SK-N-SH treated with all-trans-retinoic acid at 6 μM for 48 hours (cell line): ENCODE measurements at regions not wholly inside any gene's neighbourhood (a gene's known extent, or its start where the extent isn't known, plus 50 kb on each side); places are given as distances from the start of the nearest gene placed in this dataset.

ENCODE experiments used
- ATAC-seq: fragments of 200-7000 bp; cut with Tn5 transposase; 3 replicates; pipeline ENCODE4 v1.9.1; 2020; ENCODE audit warnings: mild to moderate bottlenecking, moderate library complexity
- ARNTL ChIP-seq: fragments of 450-650 bp; formaldehyde crosslinking; IDR thresholded peaks from 2 replicates; pipeline ENCODE4 v1.5.0; 2020; ENCODE audit warnings: low read depth, mild to moderate bottlenecking, moderate library complexity, borderline replicate concordance
- BACH2 ChIP-seq: fragments of 250-450 bp; sonication (Bioruptor Pico); IDR thresholded peaks from 2 replicates; pipeline ENCODE4 v1.9.0; 2021; ENCODE audit warnings: mild to moderate bottlenecking, borderline replicate concordance
- CREB5 ChIP-seq: fragments of 250-450 bp; sonication (Bioruptor Pico); IDR thresholded peaks from 2 replicates; pipeline ENCODE4 v1.5.1; 2020; ENCODE audit warnings: low read depth, mild to moderate bottlenecking, moderate library complexity
- CSDC2 ChIP-seq: fragments of 250-450 bp; sonication (Bioruptor Pico); IDR thresholded peaks from 2 replicates; pipeline ENCODE4 v1.5.0; 2020; ENCODE audit warnings: mild to moderate bottlenecking, moderate library complexity
- CSRNP3 ChIP-seq: fragments of 250-450 bp; sonication (Bioruptor Pico); IDR thresholded peaks from 2 replicates; pipeline ENCODE4 v1.5.1; 2021; ENCODE audit warnings: mild to moderate bottlenecking, moderate library complexity
- ESRRG ChIP-seq: fragments of 250-450 bp; sonication (Bioruptor Pico); IDR thresholded peaks from 2 replicates; pipeline ENCODE4 v1.6.1; 2021; ENCODE audit warnings: mild to moderate bottlenecking
- GLIS3 ChIP-seq: fragments of 250-450 bp; sonication (Bioruptor Pico); IDR thresholded peaks from 2 replicates; pipeline ENCODE4 v1.5.0; 2020; ENCODE audit warnings: mild to moderate bottlenecking, moderate library complexity
- ISL1 ChIP-seq: fragments of 250-450 bp; sonication (Bioruptor Pico); IDR thresholded peaks from 2 replicates; pipeline ENCODE4 v2.1.2; 2022; ENCODE audit warnings: mild to moderate bottlenecking, moderate library complexity
- OSR1 ChIP-seq: fragments of 250-450 bp; sonication (Bioruptor Pico); IDR thresholded peaks from 2 replicates; pipeline ENCODE4 v1.8.0; 2022; ENCODE audit warnings: moderate library complexity, mild to moderate bottlenecking, inconsistent platforms
- POU6F1 ChIP-seq: fragments of 250-450 bp; sonication (Bioruptor Pico); IDR thresholded peaks from 2 replicates; pipeline ENCODE4 v1.8.0; 2021; ENCODE audit warnings: low read depth, mild to moderate bottlenecking, moderate library complexity, borderline replicate concordance
- RARB ChIP-seq: fragments of 250-450 bp; sonication (Bioruptor Pico); IDR thresholded peaks from 2 replicates; pipeline ENCODE4 v1.8.0; 2021; ENCODE audit warnings: mild to moderate bottlenecking, moderate library complexity
- SNAI2 ChIP-seq: fragments of 250-450 bp; sonication (Bioruptor Pico); IDR thresholded peaks from 2 replicates; pipeline ENCODE4 v1.5.0; 2020; ENCODE audit warnings: mild to moderate bottlenecking, moderate library complexity
- TCF4 ChIP-seq: fragments of 250-450 bp; sonication (Bioruptor Pico); IDR thresholded peaks from 2 replicates; pipeline ENCODE4 v1.8.0; 2021; ENCODE audit warnings: mild to moderate bottlenecking, moderate library complexity, borderline replicate concordance
- TOX ChIP-seq: fragments of 250-450 bp; sonication (Bioruptor Pico); IDR thresholded peaks from 2 replicates; pipeline ENCODE4 v1.8.0; 2021; ENCODE audit warnings: mild to moderate bottlenecking, moderate library complexity, borderline replicate concordance
- ZC3H10 ChIP-seq: fragments of 250-450 bp; sonication (Bioruptor Pico); IDR thresholded peaks from 2 replicates; pipeline ENCODE4 v1.5.1; 2021; ENCODE audit warnings: mild to moderate bottlenecking, moderate library complexity
- ZFP3 ChIP-seq: fragments of 250-450 bp; sonication (Bioruptor Pico); IDR thresholded peaks from 2 replicates; pipeline ENCODE4 v1.5.0; 2020; ENCODE audit warnings: mild to moderate bottlenecking, moderate library complexity
- ZFP30 ChIP-seq: fragments of 450-650 bp; formaldehyde crosslinking; IDR thresholded peaks from 2 replicates; pipeline ENCODE4 v1.5.0; 2022; ENCODE audit warnings: mild to moderate bottlenecking, moderate library complexity
- ZNF70 ChIP-seq: fragments of 450-650 bp; formaldehyde crosslinking; IDR thresholded peaks from 2 replicates; pipeline ENCODE4 v1.5.0; 2020; ENCODE audit warnings: mild to moderate bottlenecking, moderate library complexity
- ZNF8 ChIP-seq: fragments of 450-650 bp; formaldehyde crosslinking; IDR thresholded peaks from 2 replicates; pipeline ENCODE4 v1.5.0; 2020; ENCODE audit warnings: mild to moderate bottlenecking, moderate library complexity

GRCh38 chr10:69696073-69696731 is 66.2 kb downstream of the FAM241B start:
- TF ChIP-seq ISL1 (CRISPR knock-in tag) = no peak
- no peak for TF ChIP-seq BACH2 (CRISPR knock-in tag)
- TF ChIP-seq POU6F1 = no peak
- no peak for TF ChIP-seq ZNF70 (CRISPR knock-in tag)
- no peak for TF ChIP-seq GLIS3 (CRISPR knock-in tag)
- peak; percentile 86 for ATAC-seq

- ATAC-seq = no peak
- no peak for TF ChIP-seq CSDC2 (CRISPR knock-in tag)
- no peak for TF ChIP-seq TCF4
- TF ChIP-seq ZFP3 = no peak
- TF ChIP-seq TOX (CRISPR knock-in tag) = no peak
- TF ChIP-seq CREB5 (CRISPR knock-in tag) = no peak
- no peak for TF ChIP-seq ARNTL (CRISPR knock-in tag)
- TF ChIP-seq ZNF8 (CRISPR knock-in tag) = no peak
- no peak for TF ChIP-seq SNAI2 (CRISPR knock-in tag)
- no peak for TF ChIP-seq BACH2 (CRISPR knock-in tag)
- TF ChIP-seq ISL1 (CRISPR knock-in tag) = no peak
These were observed 67.0 kb downstream of the FAM241B start for GRCh38 chr10:69697006-69697405.

- no peak for TF ChIP-seq CSRNP3 (CRISPR knock-in tag)
- TF ChIP-seq ZFP30 (CRISPR knock-in tag) = no peak
- no peak for TF ChIP-seq ESRRG (CRISPR knock-in tag)
- no peak for TF ChIP-seq ZC3H10 (CRISPR knock-in tag)
- TF ChIP-seq CSDC2 (CRISPR knock-in tag) = no peak
- TF ChIP-seq POU6F1 = no peak
- TF ChIP-seq BACH2 (CRISPR knock-in tag) = no peak
- no peak for TF ChIP-seq ZNF8 (CRISPR knock-in tag)
- no peak for TF ChIP-seq OSR1 (CRISPR knock-in tag)
- no peak for TF ChIP-seq TCF4
- no peak for TF ChIP-seq CREB5 (CRISPR knock-in tag)
- no peak for TF ChIP-seq ZFP3
- no peak for TF ChIP-seq RARB (CRISPR knock-in tag)
- no peak for ATAC-seq
These were observed 73.2 kb downstream of the FAM241B start for GRCh38 chr10:69703256-69703655.

GRCh38 chr10:69703766-69704630 is 74.0 kb downstream of the FAM241B start:
- no peak for ATAC-seq
- TF ChIP-seq CSDC2 (CRISPR knock-in tag) (no peak), ISL1 (CRISPR knock-in tag) (no peak), ARNTL (CRISPR knock-in tag) (no peak)
- TF ChIP-seq, all 23 proteins: peak for 0
